ENCODE measurements at regions not wholly inside any gene's neighbourhood (a gene's known extent, or its start where the extent isn't known, plus 50 kb on each side); places are given as distances from the start of the nearest gene placed in this dataset.

GRCh38 chr19:30135797-30136196 lies 193.8 kb downstream of the URI1 start:
- TF ChIP-seq CTCF (IDR thresholded peaks at IDR 0.05 in 8 of 11, conservative IDR thresholded peaks at IDR 0.05 in 3 of 11) (no peak), POLR2A (IDR thresholded peaks at IDR 0.05) (no peak)
